ENCODE measurements at regions not wholly inside any gene's neighbourhood (a gene's known extent, or its start where the extent isn't known, plus 50 kb on each side); places are given as distances from the start of the nearest gene placed in this dataset.

- DNase-seq (ENCODE audit: low read depth in 1 of 2, low spot score in 1 of 2): no peak
Observed at GRCh38 chr5:174229514-174230370, 184.2 kb downstream of the NSG2 start.

- no peak for DNase-seq (ENCODE audit: low read depth in 1 of 2, low spot score in 1 of 2)
Observed at GRCh38 chr5:174231956-174232487, 186.5 kb downstream of the NSG2 start.

- no peak for DNase-seq (ENCODE audit: low read depth in 1 of 2, low spot score in 1 of 2)
Observed at GRCh38 chr5:174234388-174234787, 188.9 kb downstream of the NSG2 start.

GRCh38 chr5:174235221-174236011, 189.9 kb downstream of the NSG2 start:
- no peak for DNase-seq (ENCODE audit: low read depth in 1 of 2, low spot score in 1 of 2)

GRCh38 chr5:174236070-174236469, 190.6 kb downstream of the NSG2 start:
- DNase-seq (ENCODE audit: low read depth in 1 of 2, low spot score in 1 of 2): no peak

- DNase-seq (ENCODE audit: low read depth in 1 of 2, low spot score in 1 of 2): no peak
Observed at GRCh38 chr5:174239718-174240117, 194.2 kb downstream of the NSG2 start.

- no peak for DNase-seq (ENCODE audit: low read depth in 1 of 2, low spot score in 1 of 2)
Observed at GRCh38 chr5:174242573-174242972, 197.1 kb downstream of the NSG2 start.

- DNase-seq (ENCODE audit: low read depth in 1 of 2, low spot score in 1 of 2): no peak
Observed at GRCh38 chr5:174243904-174244303, 198.4 kb downstream of the NSG2 start.

GRCh38 chr5:174245516-174246075, 200.1 kb downstream of the NSG2 start:
- no peak for DNase-seq (ENCODE audit: low read depth in 1 of 2, low spot score in 1 of 2)

GRCh38 chr5:174246743-174247142, 201.2 kb downstream of the NSG2 start:
- no peak for DNase-seq (ENCODE audit: low read depth in 1 of 2, low spot score in 1 of 2)

- DNase-seq (ENCODE audit: low read depth in 1 of 2, low spot score in 1 of 2): no peak
Observed at GRCh38 chr5:174247301-174247700, 201.8 kb downstream of the NSG2 start.

- DNase-seq (ENCODE audit: low read depth in 1 of 2, low spot score in 1 of 2): no peak
Observed at GRCh38 chr5:174251305-174252000, 205.9 kb downstream of the NSG2 start.

GRCh38 chr5:174252121-174252520, 206.6 kb downstream of the NSG2 start:
- DNase-seq (ENCODE audit: low read depth in 1 of 2, low spot score in 1 of 2): no peak

GRCh38 chr5:174259696-174260420, 214.4 kb downstream of the NSG2 start:
- DNase-seq (ENCODE audit: low read depth in 1 of 2, low spot score in 1 of 2): no peak

- DNase-seq (ENCODE audit: low read depth in 1 of 2, low spot score in 1 of 2): no peak
Observed at GRCh38 chr5:174271316-174271715, 225.8 kb downstream of the NSG2 start.

- no peak for DNase-seq (ENCODE audit: low read depth in 1 of 2, low spot score in 1 of 2)
Observed at GRCh38 chr5:174272671-174273070, 227.2 kb downstream of the NSG2 start.

- no peak for DNase-seq (ENCODE audit: low read depth in 1 of 2, low spot score in 1 of 2)
Observed at GRCh38 chr5:174273325-174273724, 227.8 kb downstream of the NSG2 start.

- no peak for DNase-seq (ENCODE audit: low read depth in 1 of 2, low spot score in 1 of 2)
Observed at GRCh38 chr5:174275959-174276358, 230.5 kb downstream of the NSG2 start.

GRCh38 chr5:174281089-174281760, 235.7 kb downstream of the NSG2 start:
- DNase-seq (ENCODE audit: low read depth in 1 of 2, low spot score in 1 of 2): no peak

- no peak for DNase-seq (ENCODE audit: low read depth in 1 of 2, low spot score in 1 of 2)
Observed at GRCh38 chr5:174281855-174282254, 236.3 kb downstream of the NSG2 start.

All from stimulated activated CD4-positive, alpha-beta T cell treated with anti-CD3 and anti-CD28 coated beads, Interleukin-15, amount 100 ng/mL, for 1 hour (primary cell).